Keratinocyte (primary cell): ENCODE measurements at regions not wholly inside any gene's neighbourhood (a gene's known extent, or its start where the extent isn't known, plus 50 kb on each side); places are given as distances from the start of the nearest gene placed in this dataset.
"Not testable (repeated sequence)": the region's sequence is repeated elsewhere in the genome, so short reads cannot be mapped to it uniquely, and the experiment has no call there.

ENCODE experiments used
- DNase-seq: peaks from one replicate; pipeline ENCODE4 v3.0.0-alpha.2; 2011; ENCODE audit warnings: low read depth, missing footprints, low spot score
- FAIRE-seq: peaks from 2 replicates; lab custom pipeline; 2011; peaks lifted over from hg19 to GRCh38; lab: Jason Lieb, UNC
- H2AFZ ChIP-seq: 2 replicates; pipeline ENCODE4 v1.6.0; 2012; ENCODE audit warnings: low read length, control low read depth, inconsistent platforms; ENCODE audit not compliant: control insufficient read depth
- H3K27ac ChIP-seq: 2 replicates; pipeline ENCODE4 v1.5.1; 2011; ENCODE audit warnings: low read length; ENCODE audit not compliant: control insufficient read depth, insufficient read depth
- H3K27me3 ChIP-seq: 3 replicates; pipeline ENCODE4 v1.6.0; 2011; ENCODE audit warnings: low read length; ENCODE audit not compliant: control insufficient read depth, insufficient read depth; ENCODE audit errors: extremely low read depth
- H3K36me3 ChIP-seq, 2 experiments: 2 replicates in 1 of 2; 3 replicates in 1 of 2; pipeline ENCODE4 v1.5.1; 2011; ENCODE audit warnings: low read length in 2 of 2, mild to moderate bottlenecking in 1 of 2; ENCODE audit not compliant: control insufficient read depth in 2 of 2, insufficient read depth in 2 of 2; ENCODE audit errors: extremely low read depth in 1 of 2
- H3K4me1 ChIP-seq: 3 replicates; pipeline ENCODE4 v1.5.1; 2011; ENCODE audit warnings: low read length; ENCODE audit not compliant: control insufficient read depth, insufficient read depth; ENCODE audit errors: extremely low read depth
- H3K4me2 ChIP-seq: 3 replicates; pipeline ENCODE4 v1.6.0; 2011; ENCODE audit warnings: low read depth, low read length; ENCODE audit not compliant: control insufficient read depth, insufficient read depth; ENCODE audit errors: extremely low read depth
- H3K4me3 ChIP-seq, 3 experiments: fragments of 200-600 bp in 1 of 3; sonication (generic) in 1 of 3; 2 replicates in 2 of 3; 3 replicates in 1 of 3; pipeline ENCODE4 v1.5.1; 2011 to 2016; ENCODE audit warnings: low read length in 3 of 3, mild to moderate bottlenecking in 3 of 3, control low read depth in 2 of 3, inconsistent platforms in 1 of 3, low read depth in 1 of 3, mixed read lengths in 1 of 3, mixed run types in 1 of 3, moderate library complexity in 1 of 3; ENCODE audit not compliant: control insufficient read depth in 2 of 3, insufficient read depth in 2 of 3; ENCODE audit errors: extremely low read depth in 1 of 3
- H3K79me2 ChIP-seq: 2 replicates; pipeline ENCODE4 v1.6.0; 2012; ENCODE audit warnings: low read length; ENCODE audit not compliant: control insufficient read depth, insufficient read depth
- H3K9ac ChIP-seq: 3 replicates; pipeline ENCODE4 v1.6.0; 2011; ENCODE audit warnings: low read length; ENCODE audit not compliant: control insufficient read depth, insufficient read depth; ENCODE audit errors: extremely low read depth
- H3K9me1 ChIP-seq: 3 replicates; pipeline ENCODE4 v1.6.0; 2011; ENCODE audit warnings: low read length; ENCODE audit not compliant: control insufficient read depth, insufficient read depth; ENCODE audit errors: extremely low read depth
- H3K9me3 ChIP-seq: 2 replicates; pipeline ENCODE4 v1.5.1; 2012; ENCODE audit warnings: low read depth, low read length; ENCODE audit not compliant: control insufficient read depth
- H4K20me1 ChIP-seq: 3 replicates; pipeline ENCODE4 v1.6.0; 2011; ENCODE audit warnings: low read length; ENCODE audit not compliant: control insufficient read depth, insufficient read depth; ENCODE audit errors: extremely low read depth
- EZH2 ChIP-seq: IDR thresholded peaks from one replicate; pipeline ENCODE4 v1.6.1; 2012; ENCODE audit warnings: inconsistent platforms, mild to moderate bottlenecking, low read length, moderate library complexity
- dilution Hi-C: fragments of 300-500 bp; cut with MboI; formaldehyde crosslinking; loops from one replicate; pipeline ENCODE4 v1.7.0; 2020; ENCODE audit warnings: low sequenced_read_pairs; ENCODE audit not compliant: extremely low pct_ligation_motif_present
- TF ChIP-seq, protein P1 (sequence below), 3 experiments: IDR thresholded peaks in 1 of 3; conservative IDR thresholded peaks in 1 of 3; optimal IDR thresholded peaks in 1 of 3; 2 replicates in 2 of 3; 3 replicates in 1 of 3; pipeline versions ENCODE3 to v1.5.1; 2011; ENCODE audit warnings: low read length in 3 of 3, mild to moderate bottlenecking in 3 of 3, moderate library complexity in 2 of 3, control low read depth in 1 of 3, inconsistent platforms in 1 of 3; ENCODE audit not compliant: insufficient read depth in 2 of 3; ENCODE audit errors: extremely low read depth in 1 of 3

GRCh38 chr6:8301502-8301901, 133.8 kb downstream of the SLC35B3 start:
- H3K27me3 ChIP-seq, result no peaks in the 10 kb centered on the region
- dilution Hi-C loops, result no loop called here
- no peak overlapping the region for H3K4me3 ChIP-seq
- H3K4me1 ChIP-seq, result no peaks in the 10 kb centered on the region
- no peak for FAIRE-seq
- H2AFZ ChIP-seq, result no peak overlapping the region
- no peaks in the 10 kb centered on the region for H3K9me1 ChIP-seq
- H3K4me2 ChIP-seq, result no peak overlapping the region
- no peaks in the 10 kb centered on the region for H3K79me2 ChIP-seq
- H3K9me3 ChIP-seq, result no peaks in the 10 kb centered on the region
- no peak overlapping the region for H3K9ac ChIP-seq
- no peak for TF ChIP-seq EZH2
- TF ChIP-seq, protein P1, sequence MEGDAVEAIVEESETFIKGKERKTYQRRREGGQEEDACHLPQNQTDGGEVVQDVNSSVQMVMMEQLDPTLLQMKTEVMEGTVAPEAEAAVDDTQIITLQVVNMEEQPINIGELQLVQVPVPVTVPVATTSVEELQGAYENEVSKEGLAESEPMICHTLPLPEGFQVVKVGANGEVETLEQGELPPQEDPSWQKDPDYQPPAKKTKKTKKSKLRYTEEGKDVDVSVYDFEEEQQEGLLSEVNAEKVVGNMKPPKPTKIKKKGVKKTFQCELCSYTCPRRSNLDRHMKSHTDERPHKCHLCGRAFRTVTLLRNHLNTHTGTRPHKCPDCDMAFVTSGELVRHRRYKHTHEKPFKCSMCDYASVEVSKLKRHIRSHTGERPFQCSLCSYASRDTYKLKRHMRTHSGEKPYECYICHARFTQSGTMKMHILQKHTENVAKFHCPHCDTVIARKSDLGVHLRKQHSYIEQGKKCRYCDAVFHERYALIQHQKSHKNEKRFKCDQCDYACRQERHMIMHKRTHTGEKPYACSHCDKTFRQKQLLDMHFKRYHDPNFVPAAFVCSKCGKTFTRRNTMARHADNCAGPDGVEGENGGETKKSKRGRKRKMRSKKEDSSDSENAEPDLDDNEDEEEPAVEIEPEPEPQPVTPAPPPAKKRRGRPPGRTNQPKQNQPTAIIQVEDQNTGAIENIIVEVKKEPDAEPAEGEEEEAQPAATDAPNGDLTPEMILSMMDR (optimal IDR thresholded peaks at IDR 0.05 in 1 of 3, IDR thresholded peaks at IDR 0.05 in 1 of 3, conservative IDR thresholded peaks at IDR 0.05 in 1 of 3; ENCODE audit: extremely low read depth in 1 of 3, insufficient read depth in 2 of 3, low read length in 3 of 3), result no peak
- no peak for DNase-seq
- no peaks in the 10 kb centered on the region for H4K20me1 ChIP-seq
- no peaks in the 10 kb centered on the region for H3K36me3 ChIP-seq
- no peak overlapping the region for H3K27ac ChIP-seq

- Histone ChIP-seq H3K27me3 (no peaks in the 10 kb centered on the region), H3K27ac (no peak overlapping the region), H3K9ac (no peak overlapping the region), H2AFZ (no peak overlapping the region), H3K4me2 (no peak overlapping the region), H3K79me2 (no peaks in the 10 kb centered on the region), H3K4me1 (no peaks in the 10 kb centered on the region), H3K4me3 (no peak overlapping the region), H3K36me3 (no peaks in the 10 kb centered on the region), H4K20me1 (no peaks in the 10 kb centered on the region), H3K9me1 (no peaks in the 10 kb centered on the region), H3K9me3 (no peaks in the 10 kb centered on the region)
- no peak for FAIRE-seq
- dilution Hi-C loops, result no loop called here
- DNase-seq, result no peak
- no peak for TF ChIP-seq EZH2
- TF ChIP-seq, protein P1 (optimal IDR thresholded peaks at IDR 0.05 in 1 of 3, IDR thresholded peaks at IDR 0.05 in 1 of 3, conservative IDR thresholded peaks at IDR 0.05 in 1 of 3; ENCODE audit: extremely low read depth in 1 of 3, insufficient read depth in 2 of 3, low read length in 3 of 3), result no peak
These were observed 136.3 kb downstream of the SLC35B3 start for GRCh38 chr6:8299034-8299433.

DNA sequence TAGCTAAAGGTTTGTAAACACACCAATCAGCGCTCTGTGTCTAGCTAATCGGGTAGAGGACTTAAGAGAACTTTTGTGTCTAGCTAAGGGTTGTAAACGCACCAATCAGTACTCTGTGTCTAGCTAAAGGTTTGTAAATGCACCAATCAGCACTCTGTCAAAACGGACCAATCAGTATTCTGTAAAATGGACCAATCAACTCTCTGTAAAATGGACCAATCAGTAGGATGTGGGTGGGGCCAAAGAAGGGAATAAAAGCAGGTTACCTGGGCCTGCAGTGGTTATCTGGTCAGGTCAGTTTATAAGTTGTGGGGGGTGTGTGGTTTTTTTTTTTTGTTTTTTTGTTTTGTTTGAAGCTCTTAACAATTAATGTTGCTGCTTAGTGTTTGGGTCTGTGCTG, 152.4 kb downstream of the SLC35B3 start:
- dilution Hi-C loops, FAIRE-seq, H3K4me3 ChIP-seq, H3K27ac ChIP-seq, H3K36me3 ChIP-seq, H3K9me3 ChIP-seq, DNase-seq, H3K9ac ChIP-seq, H2AFZ ChIP-seq, H3K79me2 ChIP-seq, H4K20me1 ChIP-seq, H3K4me1 ChIP-seq, H3K27me3 ChIP-seq, H3K4me2 ChIP-seq, H3K9me1 ChIP-seq: not testable (repeated sequence)
